K562 (cell line): ENCODE measurements at regions not wholly inside any gene's neighbourhood (a gene's known extent, or its start where the extent isn't known, plus 50 kb on each side); places are given as distances from the start of the nearest gene placed in this dataset.

Experiments
- CTCF ChIP-seq, 3 experiments: IDR thresholded peaks in 2 of 3; conservative IDR thresholded peaks in 1 of 3; 2 replicates each; pipeline ENCODE4 v1.5.1; 2011 to 2012; ENCODE audit warnings: low read length in 3 of 3, mild to moderate bottlenecking in 3 of 3, control low read depth in 2 of 3, improper control_type of control experiment in 1 of 3, inconsistent platforms in 1 of 3, low read depth in 1 of 3, mixed read lengths in 1 of 3, moderate library complexity in 1 of 3; ENCODE audit not compliant: insufficient read depth in 2 of 3
- FOSL1 ChIP-seq: fragments of 200-800 bp; sonication (Bioruptor generic); conservative IDR thresholded peaks from 2 replicates; pipeline ENCODE4 v1.6.1; 2016; ENCODE audit warnings: missing genetic modification characterization, missing compliant biosample characterization
- KDM4B ChIP-seq, 2 experiments: fragments of 450-650 bp in 1 of 2; sonication (generic) in 1 of 2; IDR thresholded peaks; 2 replicates each; pipeline ENCODE4 v1.6.1; 2016 to 2017; ENCODE audit warnings: borderline replicate concordance in 2 of 2, antibody characterized with exemption in 1 of 2, low read depth in 1 of 2, mild to moderate bottlenecking in 1 of 2
- ZSCAN29 ChIP-seq: fragments of 450-650 bp; IDR thresholded peaks from 2 replicates; pipeline ENCODE4 v1.6.1; 2017

GRCh38 chr2:200185628-200186000, 120.9 kb upstream of the SPATS2L start:
- TF ChIP-seq KDM4B (IDR thresholded peaks at IDR 0.05; ENCODE audit: borderline replicate concordance in 2 of 2, low read depth in 1 of 2) (no peak), ZSCAN29 (no peak), FOSL1 (tag) (no peak), CTCF (IDR thresholded peaks at IDR 0.05 in 2 of 3, conservative IDR thresholded peaks at IDR 0.05 in 1 of 3; ENCODE audit: insufficient read depth in 2 of 3, low read depth in 1 of 3, low read length in 3 of 3) (no peak)
